ENCODE measurements at regions not wholly inside any gene's neighbourhood (a gene's known extent, or its start where the extent isn't known, plus 50 kb on each side); places are given as distances from the start of the nearest gene placed in this dataset.

- Histone ChIP-seq H3K4me3 (no peak overlapping the region), H3K36me3 (no peaks in the 10 kb centered on the region), H3K4me1 (peaks cover 0 to 85% (median 0%) of the 10 kb centered on the region in 10 experiments; a peak in 10 of 20 replicates), H3K9me3 (replicated peaks in 1 of 11) (peaks cover 0 to 12% (median 7%) of the 10 kb centered on the region in 11 experiments; a peak in 6 of 22 replicates), H3K27ac (no peak overlapping the region), H3K27me3 (no peaks in the 10 kb centered on the region), H3K4me2 (peak overlapping the region in 2 of 11 experiments; percentile 69 to 72; a peak in 3 of 22 replicates), H3K9ac (no peak overlapping the region), H4K20me1 (no peaks in the 10 kb centered on the region)
- no peak for TF ChIP-seq Cebpa-rat (IDR thresholded peaks at IDR 0.05)
Observed at GRCh38 chr2:117684919-117685318, 129.6 kb upstream of the DDX18 start.

- no peak overlapping the region for H3K9ac ChIP-seq
- peak overlapping the region in 2 of 11 experiments; percentile 69 to 72; a peak in 4 of 22 replicates for H3K4me2 ChIP-seq
- no peak overlapping the region for H3K4me3 ChIP-seq
- peaks cover 0 to 71% (median 0%) of the 10 kb centered on the region in 10 experiments; a peak in 8 of 20 replicates for H3K4me1 ChIP-seq
- H3K27ac ChIP-seq = peak overlapping the region in 3 of 11 experiments; percentile 53 to 68 (median 59); a peak in 5 of 22 replicates
- no peaks in the 10 kb centered on the region for H4K20me1 ChIP-seq
- no peaks in the 10 kb centered on the region for H3K36me3 ChIP-seq
- peaks cover 0 to 7% (median 0%) of the 10 kb centered on the region in 11 experiments; a peak in 4 of 22 replicates for H3K9me3 ChIP-seq (replicated peaks in 1 of 11)
- H3K27me3 ChIP-seq = no peaks in the 10 kb centered on the region
- no peak for TF ChIP-seq Cebpa-rat (IDR thresholded peaks at IDR 0.05)
Observed at GRCh38 chr2:117686699-117687098, 127.8 kb upstream of the DDX18 start.

- no peak overlapping the region; a peak in 1 of 22 replicates for H3K4me2 ChIP-seq
Observed at GRCh38 chr2:117691595-117691994, 122.9 kb upstream of the DDX18 start.

GRCh38 chr2:117692001-117692763 is 122.3 kb upstream of the DDX18 start:
- Histone ChIP-seq H3K27me3 (no peaks in the 10 kb centered on the region), H4K20me1 (no peaks in the 10 kb centered on the region), H3K4me1 (peaks cover 0 to 27% (median 0%) of the 10 kb centered on the region in 10 experiments; a peak in 5 of 20 replicates), H3K4me3 (no peak overlapping the region), H3K36me3 (no peaks in the 10 kb centered on the region), H3K27ac (no peak overlapping the region), H3K4me2 (no peak overlapping the region; a peak in 1 of 22 replicates), H3K9me3 (replicated peaks in 1 of 11) (peaks cover 0 to 3% (median 0%) of the 10 kb centered on the region in 11 experiments; a peak in 2 of 22 replicates), H3K9ac (no peak overlapping the region)
- no peak for TF ChIP-seq Cebpa-rat (IDR thresholded peaks at IDR 0.05)

More at GRCh38 chr2:117691595-117691994, 122.9 kb upstream of the DDX18 start:
- TF ChIP-seq Cebpa-rat (IDR thresholded peaks at IDR 0.05) = no peak
- Histone ChIP-seq H3K9me3 (replicated peaks in 1 of 11) (peaks cover 0 to 3% (median 0%) of the 10 kb centered on the region in 11 experiments; a peak in 3 of 22 replicates), H3K27me3 (no peaks in the 10 kb centered on the region), H3K9ac (no peak overlapping the region), H3K4me1 (peaks cover 0 to 33% (median 0%) of the 10 kb centered on the region in 10 experiments; a peak in 5 of 20 replicates), H3K4me3 (no peak overlapping the region), H3K27ac (no peak overlapping the region), H4K20me1 (no peaks in the 10 kb centered on the region), H3K36me3 (no peaks in the 10 kb centered on the region)

- Histone ChIP-seq H4K20me1 (no peaks in the 10 kb centered on the region), H3K27me3 (no peaks in the 10 kb centered on the region), H3K36me3 (no peaks in the 10 kb centered on the region), H3K9me3 (replicated peaks in 1 of 11) (no peaks in the 10 kb centered on the region), H3K4me1 (peaks cover 0 to 18% (median 0%) of the 10 kb centered on the region in 10 experiments; a peak in 4 of 20 replicates), H3K9ac (no peak overlapping the region), H3K27ac (no peak overlapping the region), H3K4me2 (no peak overlapping the region), H3K4me3 (no peak overlapping the region)
- no peak for TF ChIP-seq Cebpa-rat (IDR thresholded peaks at IDR 0.05)
Observed at GRCh38 chr2:117693154-117693553, 121.3 kb upstream of the DDX18 start.

- no peak overlapping the region for H3K4me2 ChIP-seq
- peaks cover 0 to 18% (median 0%) of the 10 kb centered on the region in 10 experiments; a peak in 4 of 20 replicates for H3K4me1 ChIP-seq
- H3K9me3 ChIP-seq (replicated peaks in 1 of 11) = no peaks in the 10 kb centered on the region
- no peaks in the 10 kb centered on the region for H3K27me3 ChIP-seq
- no peaks in the 10 kb centered on the region for H3K36me3 ChIP-seq
- H3K9ac ChIP-seq = no peak overlapping the region
- no peak for TF ChIP-seq Cebpa-rat (IDR thresholded peaks at IDR 0.05)
- no peak overlapping the region for H3K4me3 ChIP-seq
- no peaks in the 10 kb centered on the region for H4K20me1 ChIP-seq
- H3K27ac ChIP-seq = no peak overlapping the region
Observed at GRCh38 chr2:117693651-117694050, 120.8 kb upstream of the DDX18 start.

GRCh38 chr2:117698287-117698686 is 116.2 kb upstream of the DDX18 start:
- no peak for TF ChIP-seq Cebpa-rat (IDR thresholded peaks at IDR 0.05)
- no peaks in the 10 kb centered on the region for H3K9me3 ChIP-seq (replicated peaks in 1 of 11)
- peaks cover 0 to 22% (median 0%) of the 10 kb centered on the region in 10 experiments; a peak in 2 of 20 replicates for H3K4me1 ChIP-seq
- no peak overlapping the region for H3K4me2 ChIP-seq
- H3K36me3 ChIP-seq = no peaks in the 10 kb centered on the region
- H3K27ac ChIP-seq = no peak overlapping the region
- H3K9ac ChIP-seq = no peak overlapping the region
- no peaks in the 10 kb centered on the region for H4K20me1 ChIP-seq
- H3K4me3 ChIP-seq = no peak overlapping the region
- no peaks in the 10 kb centered on the region for H3K27me3 ChIP-seq

- H3K27me3 ChIP-seq = no peaks in the 10 kb centered on the region
- H3K9ac ChIP-seq = no peak overlapping the region
- no peak overlapping the region for H3K4me2 ChIP-seq
- H4K20me1 ChIP-seq = no peaks in the 10 kb centered on the region
- no peak overlapping the region for H3K4me3 ChIP-seq
- H3K36me3 ChIP-seq = no peaks in the 10 kb centered on the region
- no peak overlapping the region for H3K27ac ChIP-seq
- TF ChIP-seq Cebpa-rat (IDR thresholded peaks at IDR 0.05) = no peak
- no peaks in the 10 kb centered on the region for H3K9me3 ChIP-seq (replicated peaks in 1 of 11)
- peaks cover 0 to 22% (median 0%) of the 10 kb centered on the region in 10 experiments; a peak in 2 of 20 replicates for H3K4me1 ChIP-seq
Observed at GRCh38 chr2:117698819-117699218, 115.7 kb upstream of the DDX18 start.

- Histone ChIP-seq H3K36me3 (no peaks in the 10 kb centered on the region), H3K4me1 (peaks cover 0 to 22% (median 0%) of the 10 kb centered on the region in 10 experiments; a peak in 2 of 20 replicates), H3K9me3 (replicated peaks in 1 of 11) (peaks cover 0 to 13% (median 8%) of the 10 kb centered on the region in 11 experiments; a peak in 11 of 22 replicates), H3K27me3 (no peaks in the 10 kb centered on the region), H4K20me1 (no peaks in the 10 kb centered on the region), H3K27ac (no peak overlapping the region), H3K4me3 (no peak overlapping the region), H3K9ac (no peak overlapping the region), H3K4me2 (no peak overlapping the region)
- no peak for TF ChIP-seq Cebpa-rat (IDR thresholded peaks at IDR 0.05)
Observed at GRCh38 chr2:117700471-117700870, 114.0 kb upstream of the DDX18 start.

Measured in BLaER1 treated with 17β-estradiol and CSF1 and Interleukin-3, amounts not matched to agents 10 nM and 100 nM (cell line).